ENCODE measurements at regions not wholly inside any gene's neighbourhood (a gene's known extent, or its start where the extent isn't known, plus 50 kb on each side); places are given as distances from the start of the nearest gene placed in this dataset.
"Not testable (repeated sequence)": the region's sequence is repeated elsewhere in the genome, so short reads cannot be mapped to it uniquely, and the experiment has no call there.

DNA sequence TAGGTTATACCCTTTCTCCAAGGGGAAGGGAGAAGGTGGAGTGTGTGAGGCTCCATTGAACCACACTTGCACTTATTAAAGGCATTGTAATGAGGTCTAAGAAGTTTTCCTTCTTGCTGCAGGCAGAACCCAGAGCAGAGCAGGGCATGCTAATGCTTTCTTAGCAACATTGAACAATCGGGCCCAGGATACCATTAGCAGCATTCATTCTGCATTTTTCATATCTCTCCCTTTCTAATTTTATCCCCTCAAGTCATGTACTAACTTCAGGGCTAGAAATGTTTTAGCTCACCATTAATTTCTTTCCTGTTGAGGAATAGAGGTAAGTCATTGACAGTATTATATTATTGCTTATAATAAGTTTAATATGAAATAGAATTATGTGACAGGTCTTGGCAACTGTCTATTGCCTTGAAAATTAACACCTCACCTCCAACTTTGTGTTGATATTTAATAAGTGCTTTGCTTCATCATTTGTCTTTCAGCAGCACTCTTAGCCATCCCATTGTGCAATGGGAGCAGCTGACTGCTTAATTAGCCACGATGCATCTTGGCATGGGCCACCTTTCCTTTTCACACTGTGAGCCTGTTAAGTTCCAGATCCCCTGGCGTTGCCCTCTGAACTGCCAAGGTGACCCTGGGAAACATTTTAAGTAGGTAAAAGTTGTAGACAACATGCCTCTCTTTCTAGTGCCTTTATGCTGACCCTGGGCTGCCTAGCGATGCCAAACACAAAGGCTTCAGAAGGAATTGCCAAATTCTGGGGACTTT, 300.8 kb upstream of the MEX3C start:
- H3K27me3 ChIP-seq = no peaks in the 10 kb centered on the region
- H3K4me3 ChIP-seq = no peak overlapping the region
- intact Hi-C loops (cut with DNase I) = no loop called here
- no peak for TF ChIP-seq CTCF (IDR thresholded peaks at IDR 0.05)
- no peaks in the 10 kb centered on the region for H3K36me3 ChIP-seq
- no peaks in the 10 kb centered on the region for H3K9me3 ChIP-seq
- no peak for DNase-seq
- no peak for ATAC-seq
- no peaks in the 10 kb centered on the region for H3K4me1 ChIP-seq
- H3K27ac ChIP-seq = no peak overlapping the region

GRCh38 chr18:51503351-51503750, 305.9 kb upstream of the MEX3C start:
- DNase-seq = no peak
- Histone ChIP-seq H3K27ac (no peak overlapping the region), H3K36me3 (no peaks in the 10 kb centered on the region), H3K4me3 (no peak overlapping the region), H3K9me3 (peaks cover 4 to 12% of the 10 kb centered on the region in 2 donors), H3K27me3 (no peaks in the 10 kb centered on the region), H3K4me1 (no peaks in the 10 kb centered on the region)
- ATAC-seq = no peak
- no peak for TF ChIP-seq CTCF (IDR thresholded peaks at IDR 0.05)
- intact Hi-C loops (cut with DNase I) = no loop called here

GRCh38 chr18:51506811-51507210, 309.3 kb upstream of the MEX3C start:
- intact Hi-C loops (cut with DNase I) = no loop called here
- no peak for ATAC-seq

GRCh38 chr18:51508410-51508809, 310.9 kb upstream of the MEX3C start:
- not testable (repeated sequence) for DNase-seq
- H3K9me3 ChIP-seq = peaks cover 4 to 24% of the 10 kb centered on the region in 2 donors

More at GRCh38 chr18:51506811-51507210, 309.3 kb upstream of the MEX3C start:
- Histone ChIP-seq H3K4me3 (no peak overlapping the region), H3K9me3 (peaks cover 4 to 24% of the 10 kb centered on the region in 2 donors), H3K27ac (no peak overlapping the region), H3K36me3 (no peaks in the 10 kb centered on the region), H3K27me3 (no peaks in the 10 kb centered on the region), H3K4me1 (no peaks in the 10 kb centered on the region)
- TF ChIP-seq CTCF (IDR thresholded peaks at IDR 0.05) = no peak
- DNase-seq = no peak

DNA sequence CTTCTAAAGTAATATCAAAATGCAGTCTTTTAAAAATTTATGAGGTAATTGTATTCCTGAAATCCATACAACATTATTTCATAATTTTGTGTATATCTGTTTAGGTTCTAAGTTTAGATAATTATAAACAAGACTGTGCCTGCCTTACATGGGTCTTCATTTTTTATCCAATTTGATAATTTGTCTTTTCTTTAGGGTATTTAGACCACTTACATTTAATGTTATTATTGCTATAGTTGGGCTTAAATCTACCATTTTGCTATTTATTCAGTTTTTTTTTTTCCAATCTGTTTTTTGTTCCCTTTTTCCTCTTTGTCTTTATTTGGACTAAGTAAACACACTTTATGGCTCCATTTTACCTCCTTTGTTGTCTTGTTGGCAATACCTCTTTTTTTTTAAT, 312.5 kb upstream of the MEX3C start:
- H3K9me3 ChIP-seq = peaks cover 4 to 24% of the 10 kb centered on the region in 2 donors
- no peaks in the 10 kb centered on the region for H3K36me3 ChIP-seq
- TF ChIP-seq CTCF (IDR thresholded peaks at IDR 0.05) = no peak
- DNase-seq (no peak), ATAC-seq (no peak)
- H3K27ac ChIP-seq = no peak overlapping the region
- H3K27me3 ChIP-seq = no peaks in the 10 kb centered on the region
- intact Hi-C loops (cut with DNase I) = no loop called here
- H3K4me1 ChIP-seq = no peaks in the 10 kb centered on the region
- H3K4me3 ChIP-seq = no peak overlapping the region

More at GRCh38 chr18:51508410-51508809, 310.9 kb upstream of the MEX3C start:
- ATAC-seq; H3K27ac ChIP-seq; intact Hi-C loops (cut with DNase I); H3K4me3 ChIP-seq; H3K27me3 ChIP-seq; H3K36me3 ChIP-seq; H3K4me1 ChIP-seq: not testable (repeated sequence)

- DNase-seq = no peak
- Histone ChIP-seq H3K27me3 (no peaks in the 10 kb centered on the region), H3K4me1 (no peaks in the 10 kb centered on the region), H3K27ac (no peak overlapping the region), H3K9me3 (peaks cover 0 to 10% of the 10 kb centered on the region in 2 donors), H3K4me3 (no peak overlapping the region), H3K36me3 (no peaks in the 10 kb centered on the region)
- no peak for TF ChIP-seq CTCF (IDR thresholded peaks at IDR 0.05)
- no peak for ATAC-seq
- intact Hi-C loops (cut with DNase I) = no loop called here
Observed at GRCh38 chr18:51513517-51513916, 316.0 kb upstream of the MEX3C start.
